Thoracic aorta (tissue), 2 donors: ENCODE measurements at regions not wholly inside any gene's neighbourhood (a gene's known extent, or its start where the extent isn't known, plus 50 kb on each side); places are given as distances from the start of the nearest gene placed in this dataset.

Source experiments
- ATAC-seq: fragments of 150-250 bp; one replicate; pipeline ENCODE4 v1.8.0; 2017; ENCODE audit warnings: low read depth; ENCODE audit not compliant: insufficient number of reproducible peaks, low FRiP score
- DNase-seq: peaks from one replicate; pipeline ENCODE4 v3.0.0-alpha.2; 2020; ENCODE audit warnings: low spot score
- H3K27ac ChIP-seq, 2 donors: fragments of 200-600 bp; sonication (generic); 1 replicate in 1 of 2; 2 replicates in 1 of 2; pipeline ENCODE4 v1.5.1; 2016; ENCODE audit warnings: mild to moderate bottlenecking in 2 of 2, moderate library complexity in 2 of 2
- H3K27me3 ChIP-seq: fragments of 200-600 bp; sonication (generic); replicated peaks from 2 replicates; pipeline ENCODE4 v1.6.0; 2016; ENCODE audit warnings: mild to moderate bottlenecking; ENCODE audit not compliant: insufficient read depth
- H3K36me3 ChIP-seq: fragments of 200-600 bp; sonication (generic); one replicate; pipeline ENCODE4 v1.5.1; 2016
- H3K4me1 ChIP-seq, 2 donors: fragments of 200-600 bp; sonication (generic); 1 replicate in 1 of 2; 2 replicates in 1 of 2; pipeline versions ENCODE4 v1.5.1 to v1.6.0; 2016; ENCODE audit warnings: low read depth in 2 of 2, mild to moderate bottlenecking in 1 of 2; ENCODE audit not compliant: control insufficient read depth in 1 of 2
- H3K4me3 ChIP-seq: fragments of 200-600 bp; sonication (generic); 2 replicates; pipeline ENCODE4 v1.5.1; 2016; ENCODE audit warnings: mild to moderate bottlenecking
- H3K9me3 ChIP-seq: fragments of 200-600 bp; sonication (generic); 2 replicates; pipeline ENCODE4 v1.5.1; 2016
- CTCF ChIP-seq: fragments of 200-600 bp; sonication (generic); IDR thresholded peaks from one replicate; pipeline ENCODE4 v1.5.1; 2019; ENCODE audit warnings: antibody characterized with exemption

- Histone ChIP-seq H3K4me3 (no peak overlapping the region), H3K4me1 (no peaks in the 10 kb centered on the region), H3K36me3 (no peaks in the 10 kb centered on the region), H3K9me3 (no peaks in the 10 kb centered on the region), H3K27ac (no peak overlapping the region), H3K27me3 (no peaks in the 10 kb centered on the region)
- ATAC-seq (no peak), DNase-seq (no peak)
- TF ChIP-seq CTCF = no peak
These were observed 66.8 kb upstream of the IRS2 start for GRCh38 chr13:109853153-109853552.

GRCh38 chr13:109846185-109846584, 59.8 kb upstream of the IRS2 start:
- no peak overlapping the region for H3K27ac ChIP-seq
- no peak for ATAC-seq
- TF ChIP-seq CTCF = no peak

DNA sequence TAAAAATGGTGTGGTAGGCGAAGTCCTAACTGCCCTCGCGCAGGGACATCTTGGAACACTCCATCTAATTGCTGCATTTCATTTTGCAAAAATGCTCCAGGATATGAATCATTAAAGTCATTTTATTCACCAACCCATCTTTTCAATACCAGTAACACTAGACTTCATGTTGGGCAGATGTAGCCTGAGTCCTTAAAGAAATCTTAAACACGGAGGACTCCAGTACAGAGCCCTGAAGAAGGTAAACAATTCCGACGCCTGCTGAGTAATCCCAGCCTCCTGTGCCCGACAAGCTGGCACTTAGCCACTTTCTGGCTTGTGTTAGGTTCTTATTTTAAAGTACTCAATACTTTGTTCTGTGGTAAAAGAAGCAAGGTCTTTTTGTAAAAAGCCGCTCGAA, 58.0 kb upstream of the IRS2 start:
- DNase-seq (no peak), ATAC-seq (peak; percentile 59)
- peaks cover 0 to 11% of the 10 kb centered on the region in 2 donors for H3K4me1 ChIP-seq
- H3K27ac ChIP-seq = peak overlapping the region in 1 of 2 donors; percentile 10
- no peaks in the 10 kb centered on the region for H3K9me3 ChIP-seq
- no peaks in the 10 kb centered on the region for H3K36me3 ChIP-seq
- H3K4me3 ChIP-seq = peak overlapping the region; percentile 32
- no peaks in the 10 kb centered on the region for H3K27me3 ChIP-seq
- TF ChIP-seq CTCF = no peak

More at GRCh38 chr13:109846185-109846584, 59.8 kb upstream of the IRS2 start:
- Histone ChIP-seq H3K9me3 (no peaks in the 10 kb centered on the region), H3K36me3 (no peaks in the 10 kb centered on the region), H3K4me3 (no peak overlapping the region), H3K27me3 (no peaks in the 10 kb centered on the region), H3K4me1 (peaks cover 0 to 11% of the 10 kb centered on the region in 2 donors)
- no peak for DNase-seq

GRCh38 chr13:109843695-109844094, 57.3 kb upstream of the IRS2 start:
- Histone ChIP-seq H3K4me1 (peaks cover 0 to 11% of the 10 kb centered on the region in 2 donors), H3K4me3 (no peak overlapping the region), H3K27ac (peak overlapping the region in 1 of 2 donors; percentile 10), H3K9me3 (no peaks in the 10 kb centered on the region), H3K36me3 (no peaks in the 10 kb centered on the region), H3K27me3 (no peaks in the 10 kb centered on the region)
- no peak for ATAC-seq
- no peak for TF ChIP-seq CTCF
- no peak for DNase-seq

- ATAC-seq (no peak), DNase-seq (no peak)
- Histone ChIP-seq H3K27me3 (no peaks in the 10 kb centered on the region), H3K36me3 (no peaks in the 10 kb centered on the region), H3K27ac (no peak overlapping the region), H3K9me3 (no peaks in the 10 kb centered on the region), H3K4me1 (peaks cover 0 to 11% of the 10 kb centered on the region in 2 donors), H3K4me3 (no peak overlapping the region)
- TF ChIP-seq CTCF = no peak
These were observed 56.0 kb upstream of the IRS2 start for GRCh38 chr13:109842212-109842920.
